COLO829 (cell line): ENCODE measurements at regions not wholly inside any gene's neighbourhood (a gene's known extent, or its start where the extent isn't known, plus 50 kb on each side); places are given as distances from the start of the nearest gene placed in this dataset.

Experiments used
- DNase-seq: peaks from one replicate; pipeline ENCODE4 v3.0.0; 2012; ENCODE audit warnings: low spot score

GRCh38 chr4:65120287-65120686 is 550.0 kb downstream of the EPHA5 start:
- no peak for DNase-seq

GRCh38 chr4:65102419-65102818 is 567.9 kb downstream of the EPHA5 start:
- DNase-seq = no peak

GRCh38 chr4:65096630-65097029 is 573.7 kb downstream of the EPHA5 start:
- no peak for DNase-seq

GRCh38 chr4:65089666-65090065 is 580.6 kb downstream of the EPHA5 start:
- DNase-seq = peak; percentile 19

- DNase-seq = no peak
Observed at GRCh38 chr4:65083076-65083475, 587.2 kb downstream of the EPHA5 start.

GRCh38 chr4:65071564-65071963 is 598.7 kb downstream of the EPHA5 start:
- DNase-seq = peak; percentile 46

GRCh38 chr4:65069177-65069576 is 601.1 kb downstream of the EPHA5 start:
- no peak for DNase-seq

GRCh38 chr4:65066106-65066505 is 604.2 kb downstream of the EPHA5 start:
- DNase-seq = no peak

- no peak for DNase-seq
Observed at GRCh38 chr4:65063601-65064000, 606.7 kb downstream of the EPHA5 start.

GRCh38 chr4:65050786-65051185 is 619.5 kb downstream of the EPHA5 start:
- DNase-seq = no peak

- peak; percentile 70 for DNase-seq
Observed at GRCh38 chr4:65046192-65047133, 623.8 kb downstream of the EPHA5 start.

- DNase-seq = no peak
Observed at GRCh38 chr4:65033899-65034298, 624.6 kb upstream of the TECRL start.

- no peak for DNase-seq
Observed at GRCh38 chr4:65028592-65028991, 619.3 kb upstream of the TECRL start.

GRCh38 chr4:65023883-65024670 is 614.8 kb upstream of the TECRL start:
- DNase-seq = no peak

GRCh38 chr4:65023081-65023480 is 613.8 kb upstream of the TECRL start:
- no peak for DNase-seq

- no peak for DNase-seq
Observed at GRCh38 chr4:65021737-65022136, 612.5 kb upstream of the TECRL start.

GRCh38 chr4:65021149-65021548 is 611.9 kb upstream of the TECRL start:
- no peak for DNase-seq

- DNase-seq = no peak
Observed at GRCh38 chr4:65019775-65020174, 610.5 kb upstream of the TECRL start.

- DNase-seq = no peak
Observed at GRCh38 chr4:65018313-65018712, 609.1 kb upstream of the TECRL start.

GRCh38 chr4:65014078-65014477 is 604.8 kb upstream of the TECRL start:
- no peak for DNase-seq

- DNase-seq = peak; percentile 38
Observed at GRCh38 chr4:65007841-65008439, 598.7 kb upstream of the TECRL start.

GRCh38 chr4:64975177-64975576 is 565.9 kb upstream of the TECRL start:
- no peak for DNase-seq

GRCh38 chr4:64969081-64969480 is 559.8 kb upstream of the TECRL start:
- no peak for DNase-seq
